HG03457 (cell line): ENCODE measurements at regions not wholly inside any gene's neighbourhood (a gene's known extent, or its start where the extent isn't known, plus 50 kb on each side); places are given as distances from the start of the nearest gene placed in this dataset.

ENCODE experiments used
- ATAC-seq: cut with Tn5 transposase; IDR thresholded peaks from one replicate; pipeline ENCODE4 v1.9.1; 2021; ENCODE audit warnings: moderate number of reproducible peaks; ENCODE audit not compliant: unreplicated experiment

DNA sequence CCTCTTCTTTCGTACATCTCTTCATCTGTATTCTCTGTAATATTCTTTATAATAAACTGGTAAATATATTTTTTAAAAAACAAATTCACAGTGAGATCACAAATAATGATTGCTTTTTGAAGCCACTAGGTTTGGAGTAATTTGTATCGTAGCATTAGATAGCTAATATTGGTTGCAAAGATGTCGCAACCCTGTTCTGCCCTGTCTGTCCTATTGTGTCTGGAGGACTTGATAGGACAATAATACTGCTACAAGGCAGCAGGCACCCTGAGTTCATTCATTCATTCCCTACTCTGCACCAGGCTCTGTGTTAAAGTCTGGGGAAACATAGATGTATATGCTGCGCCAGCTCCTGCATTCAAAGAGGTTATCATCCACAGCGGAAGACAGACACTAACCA, 206.7 kb upstream of the KLF4 start:
- ATAC-seq, result no peak

DNA sequence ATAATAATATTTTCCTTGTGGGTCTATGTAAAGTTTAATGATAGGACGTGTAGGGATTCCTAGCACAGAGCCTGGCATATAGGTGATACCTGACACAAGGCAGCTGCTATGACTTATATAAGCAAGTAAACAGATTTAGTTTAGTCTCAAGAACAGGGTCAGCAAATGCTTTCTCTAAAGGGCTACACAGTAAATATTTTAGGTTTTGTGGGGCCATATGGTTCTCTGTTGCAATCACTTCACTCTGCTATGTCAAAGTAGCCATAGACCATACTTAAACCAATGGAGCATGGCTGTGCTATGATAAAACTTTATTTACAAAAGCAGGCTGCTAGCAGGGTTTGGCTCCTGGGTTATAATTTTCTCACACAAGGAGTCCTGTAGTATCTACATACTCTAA, 204.8 kb upstream of the KLF4 start:
- no peak for ATAC-seq

- ATAC-seq, result no peak
Observed at GRCh38 chr9:107693625-107694326, 204.2 kb upstream of the KLF4 start.

DNA sequence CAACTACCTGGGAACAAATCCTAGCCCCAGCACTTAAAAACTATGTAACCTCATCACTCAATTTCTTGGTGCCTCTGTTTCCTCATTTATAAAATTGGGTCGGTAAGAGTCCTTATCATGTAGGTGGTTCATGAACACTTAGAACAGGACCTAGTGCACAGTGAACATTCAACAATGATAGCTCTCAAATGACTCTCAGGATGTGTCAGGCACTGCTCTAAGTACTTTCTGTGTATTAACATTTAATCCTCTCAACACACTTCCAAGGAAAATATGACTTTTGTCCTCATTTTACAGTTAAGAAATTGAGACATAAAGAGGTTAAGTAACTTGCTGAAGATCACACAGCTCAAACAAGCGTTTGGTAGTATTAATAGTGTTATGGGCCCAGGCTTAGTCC, 202.1 kb upstream of the KLF4 start:
- no peak for ATAC-seq

DNA sequence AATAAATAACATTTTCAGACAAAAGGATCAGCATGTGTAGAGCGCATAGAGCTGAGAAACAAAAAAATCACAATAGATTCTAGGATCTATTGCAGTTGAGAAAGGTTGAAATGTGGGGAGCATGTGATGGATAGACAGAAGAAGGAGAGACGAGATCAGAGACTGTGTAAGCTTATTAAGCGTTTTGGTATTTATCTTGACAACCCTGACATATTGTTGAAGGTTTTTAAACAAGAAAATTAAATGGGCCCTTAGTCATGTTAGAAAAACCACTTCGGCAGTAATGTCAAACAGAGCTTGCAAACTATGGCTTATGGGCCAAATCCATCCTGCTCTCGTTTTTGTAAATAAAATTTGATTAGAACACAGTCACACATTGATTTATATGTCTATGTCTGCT, 200.5 kb upstream of the KLF4 start:
- ATAC-seq, result no peak

DNA sequence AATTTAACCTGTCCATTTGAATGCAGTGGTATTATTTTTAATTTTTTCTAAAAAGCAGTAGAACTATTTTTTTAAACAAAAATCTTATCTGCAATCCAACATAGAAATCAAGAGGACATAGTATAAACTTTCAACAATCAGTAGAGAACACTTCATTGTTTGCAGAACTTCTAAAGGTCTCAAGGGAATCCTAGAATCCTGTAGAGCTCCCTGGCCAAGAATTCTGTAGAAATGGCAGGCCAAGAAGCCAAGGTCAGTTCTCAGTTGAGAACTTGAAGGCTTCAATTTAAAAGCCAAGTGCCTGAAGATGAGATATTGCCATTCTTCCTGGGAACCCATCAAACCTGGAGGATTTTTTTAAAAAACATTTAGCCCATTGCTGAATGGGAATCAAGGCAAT, 199.2 kb upstream of the KLF4 start:
- no peak for ATAC-seq

- no peak for ATAC-seq
Observed at GRCh38 chr9:107685901-107686300, 196.3 kb upstream of the KLF4 start.

DNA sequence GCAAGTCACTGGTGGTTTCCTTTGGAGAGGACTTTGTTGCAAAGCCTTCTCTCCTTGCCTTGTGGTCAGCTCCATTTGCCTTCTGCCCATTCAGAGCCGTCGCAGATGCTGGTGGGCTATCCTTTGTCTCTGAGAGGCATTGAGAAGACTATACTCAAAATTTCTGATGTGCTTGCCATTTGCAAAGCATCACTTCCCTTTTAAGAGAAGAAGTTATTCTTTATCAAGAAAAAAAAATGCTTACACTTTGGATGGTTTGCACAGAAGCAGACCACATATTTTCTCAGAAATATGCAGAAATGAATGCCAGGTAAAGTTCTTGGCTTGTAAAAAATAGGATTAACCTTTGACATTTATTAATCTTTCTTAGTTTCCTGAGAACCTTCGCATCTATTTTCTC, 195.8 kb upstream of the KLF4 start:
- ATAC-seq, result no peak

GRCh38 chr9:107684224-107684623, 194.7 kb upstream of the KLF4 start:
- ATAC-seq, result no peak

DNA sequence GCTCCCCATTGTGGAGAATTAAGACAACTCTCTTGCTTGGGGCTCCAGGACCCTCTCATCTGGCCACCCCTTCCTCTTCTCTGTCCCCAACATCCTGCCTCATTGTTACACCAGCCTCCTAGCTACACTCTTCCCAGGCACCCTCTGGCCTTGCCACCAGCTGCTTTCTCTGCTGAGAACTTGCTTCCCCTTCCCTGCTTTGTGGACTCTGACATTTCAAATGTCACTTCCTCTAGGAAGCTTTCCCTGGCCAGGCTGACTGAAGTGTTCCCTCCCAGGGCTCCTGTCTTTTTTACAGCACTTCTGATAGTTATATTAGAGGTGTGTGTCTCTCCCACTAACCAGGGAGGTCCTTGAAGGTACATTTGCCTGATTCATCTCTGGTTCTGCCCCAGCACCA, 194.0 kb upstream of the KLF4 start:
- ATAC-seq, result no peak

DNA sequence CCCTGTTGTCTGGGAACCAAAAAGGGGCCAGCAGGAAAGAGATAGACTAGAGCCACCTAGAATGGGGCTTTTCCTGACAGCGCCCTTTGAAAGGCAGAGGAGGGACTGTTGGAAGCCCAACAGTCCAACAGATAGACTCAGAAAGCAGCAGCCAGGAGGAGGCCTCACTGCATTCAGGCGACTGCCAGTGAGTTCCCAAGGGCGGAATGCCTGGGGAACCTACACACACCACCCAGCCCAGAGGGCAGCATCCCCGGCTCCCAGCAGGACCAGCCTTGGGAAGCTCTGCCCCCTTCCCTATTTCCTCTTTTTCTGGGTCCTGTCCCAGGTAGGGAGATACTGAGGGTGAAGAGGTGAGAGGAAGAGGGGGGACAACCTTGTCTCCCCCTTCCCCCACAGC, 192.4 kb upstream of the KLF4 start:
- no peak for ATAC-seq

DNA sequence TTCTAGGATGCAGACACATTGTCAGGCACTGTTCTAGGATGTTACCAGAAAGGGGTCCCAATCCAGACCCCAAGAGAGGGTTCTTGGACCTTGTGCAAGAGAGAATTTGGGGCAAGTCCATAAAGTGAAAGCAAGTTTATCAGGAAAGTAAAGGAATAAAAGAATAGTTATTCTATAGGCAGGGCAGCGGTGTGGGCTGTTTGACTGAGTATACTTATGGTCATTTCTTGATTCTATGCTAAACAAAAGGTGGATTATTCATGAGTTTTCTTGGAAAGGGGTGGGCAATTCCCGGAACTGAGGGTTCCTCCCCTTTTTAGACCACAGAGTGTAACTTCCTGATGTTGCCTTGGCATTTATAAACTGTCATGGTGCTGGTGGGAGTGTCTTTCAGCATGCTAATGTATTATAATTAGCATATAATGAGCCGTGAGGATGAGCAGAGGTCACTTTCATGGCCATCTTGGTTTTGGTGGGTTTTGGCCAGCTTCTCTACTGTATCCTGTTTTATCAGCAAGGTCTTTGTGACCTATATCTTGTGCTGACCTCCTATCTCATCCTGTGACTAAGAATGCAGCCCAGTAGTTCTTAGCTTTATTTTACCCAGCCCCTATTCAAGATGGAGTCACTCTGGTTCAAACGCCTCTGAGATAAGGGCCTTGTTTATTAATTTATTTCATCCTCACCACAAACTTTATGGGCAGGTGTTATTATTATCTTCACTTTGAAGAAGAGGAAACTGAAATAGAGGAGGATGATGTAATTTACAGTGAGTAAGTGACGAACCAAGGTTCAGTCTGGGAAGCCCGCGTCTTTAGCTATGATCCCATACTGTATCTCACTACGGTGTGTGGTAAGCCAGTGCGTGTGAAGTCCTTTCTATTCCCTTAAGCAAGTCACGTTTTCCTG, 186.0 kb upstream of the KLF4 start:
- no peak for ATAC-seq

DNA sequence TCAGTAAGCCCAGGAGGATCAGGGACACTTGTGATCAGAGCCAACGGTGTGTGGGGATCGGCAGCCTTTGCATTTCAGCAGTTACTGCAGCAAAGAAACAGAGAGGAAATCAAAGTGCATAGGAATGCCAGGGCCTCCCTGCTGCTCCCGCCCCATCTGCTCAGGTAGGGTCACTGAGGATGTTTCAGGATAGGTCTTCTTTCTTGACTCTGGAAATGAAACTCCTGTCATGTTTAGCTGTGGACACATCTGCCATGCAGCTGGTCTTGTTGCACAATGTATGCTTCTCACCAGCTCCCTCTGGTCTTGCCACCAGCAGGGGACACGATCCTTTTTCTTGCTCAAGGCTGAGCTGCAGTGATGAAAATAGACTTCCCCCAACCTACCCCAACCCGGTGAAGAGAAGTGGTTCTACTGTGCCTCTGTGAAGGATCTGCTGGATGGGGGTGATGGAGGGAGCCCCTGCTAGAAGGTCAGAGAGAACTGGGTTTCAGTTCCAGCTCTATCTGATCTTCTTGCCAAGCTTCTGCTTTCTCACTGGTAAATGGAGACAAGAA, 185.2 kb upstream of the KLF4 start:
- ATAC-seq, result no peak

GRCh38 chr9:107673861-107674720, 184.5 kb upstream of the KLF4 start:
- ATAC-seq, result no peak

DNA sequence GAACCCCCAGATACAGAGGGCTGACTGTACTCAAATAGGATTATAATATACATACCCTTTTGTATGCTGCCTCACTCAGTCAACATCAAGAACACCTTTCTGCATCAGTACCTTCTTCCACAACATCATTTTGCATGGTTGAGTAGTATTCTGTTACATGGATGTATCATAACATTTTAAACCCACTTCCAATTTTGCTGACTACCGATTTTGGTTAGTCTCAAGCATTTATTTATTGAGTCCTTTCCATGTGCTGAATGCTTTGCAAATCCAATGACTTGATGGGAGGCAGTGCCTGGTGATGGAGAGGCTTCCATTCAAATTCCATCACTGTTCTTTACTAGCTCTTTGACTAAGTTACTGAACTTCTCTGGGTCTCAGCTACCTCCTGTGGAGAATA, 182.0 kb upstream of the KLF4 start:
- no peak for ATAC-seq

DNA sequence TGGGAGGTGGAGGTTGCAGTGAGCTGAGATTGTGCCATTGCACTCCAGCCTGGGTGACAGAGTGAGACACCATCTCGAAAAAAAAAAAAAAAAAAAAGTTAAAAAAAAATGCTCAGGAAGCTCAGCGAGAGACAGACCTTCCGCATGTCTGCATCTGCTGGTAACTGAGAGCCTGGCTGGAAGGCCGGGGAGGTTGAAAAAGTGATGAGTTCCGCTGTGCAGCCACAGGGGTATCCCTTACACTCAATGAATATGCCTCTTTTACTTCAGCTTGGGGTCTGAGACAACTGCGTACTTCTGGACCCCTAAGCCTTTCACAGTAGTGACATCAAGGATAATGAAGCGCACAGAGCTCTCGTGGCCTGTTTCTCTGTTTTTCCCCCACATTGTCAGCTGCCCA, 179.9 kb upstream of the KLF4 start:
- ATAC-seq, result no peak

- no peak for ATAC-seq
Observed at GRCh38 chr9:107667231-107668070, 177.9 kb upstream of the KLF4 start.

- ATAC-seq, result no peak
Observed at GRCh38 chr9:107665057-107665456, 175.5 kb upstream of the KLF4 start.

DNA sequence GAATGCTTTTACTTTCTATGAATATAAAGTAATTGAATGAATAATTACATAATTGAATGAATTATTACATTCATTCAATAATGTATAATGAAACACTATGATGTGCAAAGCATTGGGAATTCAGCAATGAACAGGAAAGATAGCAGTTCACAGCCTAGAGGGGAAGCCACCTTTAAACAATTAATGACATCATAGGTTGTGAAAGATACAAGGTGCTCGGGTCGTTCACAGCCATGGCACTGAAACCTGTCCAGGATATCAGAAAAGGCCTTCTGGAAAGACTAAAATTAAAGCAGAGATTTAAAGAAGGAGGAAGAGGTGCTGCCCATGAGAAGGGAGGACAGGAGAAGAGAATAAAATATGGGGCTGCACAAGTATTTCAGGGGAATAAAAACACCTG, 171.4 kb upstream of the KLF4 start:
- no peak for ATAC-seq

GRCh38 chr9:107653263-107653821, 163.8 kb upstream of the KLF4 start:
- no peak for ATAC-seq
